ENCODE measurements at regions not wholly inside any gene's neighbourhood (a gene's known extent, or its start where the extent isn't known, plus 50 kb on each side); places are given as distances from the start of the nearest gene placed in this dataset.
"Not testable (repeated sequence)": the region's sequence is repeated elsewhere in the genome, so short reads cannot be mapped to it uniquely, and the experiment has no call there.

DNA sequence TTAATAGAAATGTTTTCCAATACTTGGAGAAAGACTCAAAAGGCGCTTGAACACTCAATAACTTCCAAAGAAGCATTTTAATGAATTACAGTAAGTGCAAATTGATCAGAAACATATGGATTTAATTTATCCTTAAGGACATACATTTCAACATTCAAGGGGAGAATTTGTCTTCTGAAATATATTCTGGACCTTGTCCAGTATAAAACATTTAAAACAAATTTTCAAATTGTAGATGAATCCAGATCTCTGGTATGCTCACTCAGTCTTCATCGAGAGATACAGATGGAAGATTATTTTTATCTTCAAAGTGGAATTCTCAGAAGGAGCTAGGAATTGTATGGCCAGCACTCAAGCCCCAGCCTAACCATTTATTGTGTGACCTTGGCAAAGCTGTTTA is 310.4 kb downstream of the ZNF674 start:
- WGBS: 97% methylated on average over 2 of the region's 2 CpGs
- H3K4me3 ChIP-seq (ENCODE audit: low read length in 2 of 2): no peak overlapping the region
- no peak overlapping the region for H3K27ac ChIP-seq (ENCODE audit: low read depth in 1 of 2, low read length in 1 of 2)
- H3K36me3 ChIP-seq (ENCODE audit: control insufficient read depth in 2 of 2, insufficient read depth in 2 of 2, low read length in 1 of 2): no peaks in the 10 kb centered on the region
- no peaks in the 10 kb centered on the region for H3K9me3 ChIP-seq (ENCODE audit: control insufficient read depth in 2 of 2, insufficient read depth in 1 of 2, low read length in 1 of 2)
- no peak for DNase-seq (ENCODE audit: low read depth in 6 of 9, low spot score in 9 of 9)
- H3K27me3 ChIP-seq (ENCODE audit: control insufficient read depth in 2 of 2, insufficient read depth in 1 of 2, low read length in 1 of 2): no peaks in the 10 kb centered on the region
- no peaks in the 10 kb centered on the region for H3K4me1 ChIP-seq (ENCODE audit: control insufficient read depth in 2 of 2, insufficient read depth in 2 of 2, low read length in 2 of 2)

DNA sequence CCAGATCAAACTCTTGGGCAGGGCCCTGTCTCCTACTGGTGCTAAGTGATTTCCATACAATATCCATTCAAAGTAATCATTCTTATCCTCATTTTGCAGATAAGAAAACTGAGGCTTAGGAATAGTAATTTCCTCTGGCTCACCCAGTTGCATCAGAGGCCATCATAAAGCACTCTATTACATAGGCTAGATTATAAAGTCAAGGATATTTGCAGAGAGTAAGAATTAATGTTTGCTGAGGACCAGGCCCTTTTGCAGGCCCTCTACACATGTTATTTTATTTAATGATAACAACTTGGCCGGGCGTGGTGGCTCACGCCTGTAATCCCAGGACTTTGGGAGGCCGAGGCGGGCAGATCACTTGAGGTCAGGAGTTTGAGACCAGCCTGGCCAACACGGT is 316.8 kb downstream of the ZNF674 start:
- Histone ChIP-seq H3K27ac (ENCODE audit: low read depth in 1 of 2, low read length in 1 of 2) (no peak overlapping the region), H3K4me3 (ENCODE audit: low read length in 2 of 2) (no peak overlapping the region), H3K27me3 (ENCODE audit: control insufficient read depth in 2 of 2, insufficient read depth in 1 of 2, low read length in 1 of 2) (no peaks in the 10 kb centered on the region), H3K9me3 (ENCODE audit: control insufficient read depth in 2 of 2, insufficient read depth in 1 of 2, low read length in 1 of 2) (no peaks in the 10 kb centered on the region), H3K4me1 (ENCODE audit: control insufficient read depth in 2 of 2, insufficient read depth in 2 of 2, low read length in 2 of 2) (no peaks in the 10 kb centered on the region), H3K36me3 (ENCODE audit: control insufficient read depth in 2 of 2, insufficient read depth in 2 of 2, low read length in 1 of 2) (no peaks in the 10 kb centered on the region)
- 99% methylated on average over 6 of the region's 6 CpGs for WGBS
- no peak for DNase-seq (ENCODE audit: low read depth in 6 of 9, low spot score in 9 of 9)

DNA sequence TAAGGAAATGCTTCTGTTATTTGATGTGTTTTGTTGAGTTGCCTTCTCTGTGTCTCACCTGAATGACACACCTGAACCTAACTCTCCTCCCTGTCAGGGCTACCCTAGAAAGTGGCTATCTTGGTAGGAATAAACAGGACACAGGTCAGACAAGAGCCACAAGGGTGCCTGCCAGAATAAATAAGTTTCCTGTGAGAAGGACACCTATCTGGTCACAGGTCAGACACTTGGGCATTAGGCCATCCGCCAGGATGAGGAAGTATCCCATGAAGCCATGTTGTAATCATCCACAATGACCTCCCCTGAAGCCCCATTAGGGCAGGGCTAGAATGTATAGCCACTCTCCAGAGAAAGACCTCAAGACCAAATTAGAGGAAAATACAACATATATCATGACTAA is 318.8 kb downstream of the ZNF674 start:
- Histone ChIP-seq H3K27me3 (ENCODE audit: control insufficient read depth in 2 of 2, insufficient read depth in 1 of 2, low read length in 1 of 2) (no peaks in the 10 kb centered on the region), H3K36me3 (ENCODE audit: control insufficient read depth in 2 of 2, insufficient read depth in 2 of 2, low read length in 1 of 2) (no peaks in the 10 kb centered on the region), H3K27ac (ENCODE audit: low read depth in 1 of 2, low read length in 1 of 2) (no peak overlapping the region), H3K4me3 (ENCODE audit: low read length in 2 of 2) (no peak overlapping the region), H3K9me3 (ENCODE audit: control insufficient read depth in 2 of 2, insufficient read depth in 1 of 2, low read length in 1 of 2) (no peaks in the 10 kb centered on the region), H3K4me1 (ENCODE audit: control insufficient read depth in 2 of 2, insufficient read depth in 2 of 2, low read length in 2 of 2) (no peaks in the 10 kb centered on the region)
- WGBS: 100% methylated on average over 1 of the region's 1 CpG
- DNase-seq (ENCODE audit: low read depth in 6 of 9, low spot score in 9 of 9): no peak

DNA sequence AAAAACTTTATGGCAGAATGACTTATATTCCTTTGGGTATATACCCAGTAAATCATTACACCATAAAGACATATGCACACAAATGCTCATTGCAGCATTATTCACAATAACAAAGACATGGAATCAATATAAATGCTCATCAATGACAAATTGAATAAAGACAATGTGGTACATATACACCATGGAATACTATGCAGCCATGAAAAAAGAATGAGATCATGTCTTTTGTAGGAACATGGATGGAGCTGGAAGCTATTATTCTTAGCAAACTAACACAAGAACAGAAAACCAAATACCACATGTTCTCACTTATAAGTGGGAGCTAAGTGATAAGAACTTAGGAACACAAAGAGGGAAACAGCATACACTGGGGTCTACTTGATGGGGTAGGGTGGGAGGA is 321.7 kb downstream of the ZNF674 start:
- not testable (repeated sequence) for DNase-seq (ENCODE audit: low read depth in 6 of 9, low spot score in 9 of 9); H3K4me1 ChIP-seq (ENCODE audit: control insufficient read depth in 2 of 2, insufficient read depth in 2 of 2, low read length in 2 of 2); H3K27ac ChIP-seq (ENCODE audit: low read depth in 1 of 2, low read length in 1 of 2); H3K36me3 ChIP-seq (ENCODE audit: control insufficient read depth in 2 of 2, insufficient read depth in 2 of 2, low read length in 1 of 2); H3K27me3 ChIP-seq (ENCODE audit: control insufficient read depth in 2 of 2, insufficient read depth in 1 of 2, low read length in 1 of 2); H3K9me3 ChIP-seq (ENCODE audit: control insufficient read depth in 2 of 2, insufficient read depth in 1 of 2, low read length in 1 of 2); H3K4me3 ChIP-seq (ENCODE audit: low read length in 2 of 2)

DNA sequence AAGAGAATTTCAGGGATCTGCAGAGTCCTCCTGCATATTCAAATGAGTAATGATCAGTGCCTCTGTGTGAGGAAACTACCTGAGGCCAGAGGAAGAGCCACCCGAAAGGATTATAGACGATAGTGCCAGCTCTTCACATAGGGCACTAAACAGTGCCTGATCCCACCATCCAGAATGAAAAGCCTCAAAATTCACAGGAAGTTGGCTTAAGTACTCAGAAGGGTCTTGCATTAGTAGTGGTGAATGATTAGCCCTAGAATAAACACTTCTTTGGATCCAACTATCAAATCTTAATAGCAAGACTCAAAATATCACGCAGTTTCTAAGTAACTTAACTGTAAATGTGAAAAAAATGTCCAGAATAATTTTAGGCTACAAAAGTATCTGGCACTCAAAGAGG is 324.4 kb downstream of the ZNF674 start:
- H3K4me3 ChIP-seq (ENCODE audit: low read length in 2 of 2): no peak overlapping the region
- H3K4me1 ChIP-seq (ENCODE audit: control insufficient read depth in 2 of 2, insufficient read depth in 2 of 2, low read length in 2 of 2): no peaks in the 10 kb centered on the region
- no peak overlapping the region for H3K27ac ChIP-seq (ENCODE audit: low read depth in 1 of 2, low read length in 1 of 2)
- DNase-seq (ENCODE audit: low read depth in 6 of 9, low spot score in 9 of 9): no peak
- no peaks in the 10 kb centered on the region for H3K27me3 ChIP-seq (ENCODE audit: control insufficient read depth in 2 of 2, insufficient read depth in 1 of 2, low read length in 1 of 2)
- 98% methylated on average over 3 of the region's 3 CpGs for WGBS
- H3K9me3 ChIP-seq (ENCODE audit: control insufficient read depth in 2 of 2, insufficient read depth in 1 of 2, low read length in 1 of 2): no peaks in the 10 kb centered on the region
- no peaks in the 10 kb centered on the region for H3K36me3 ChIP-seq (ENCODE audit: control insufficient read depth in 2 of 2, insufficient read depth in 2 of 2, low read length in 1 of 2)

DNA sequence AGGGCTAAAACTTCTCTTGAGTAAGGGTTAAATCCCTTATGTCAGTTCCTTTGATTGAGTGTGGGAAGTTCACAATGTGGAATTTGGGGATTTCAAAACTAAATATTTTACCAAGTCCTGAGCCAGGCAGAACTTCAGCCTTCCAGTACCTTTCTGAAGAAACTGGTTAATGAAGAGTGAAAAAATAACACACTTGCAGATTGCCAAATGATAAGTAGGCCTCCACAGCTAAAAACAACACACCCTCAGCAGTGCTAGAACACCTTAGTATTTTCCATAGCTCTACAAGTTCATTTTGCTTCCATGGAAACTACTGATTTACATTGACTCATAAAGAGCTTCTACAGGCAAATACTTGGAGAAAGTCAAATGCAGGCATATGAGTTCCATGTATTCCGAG is 326.8 kb downstream of the ZNF674 start:
- no peaks in the 10 kb centered on the region for H3K27me3 ChIP-seq (ENCODE audit: control insufficient read depth in 2 of 2, insufficient read depth in 1 of 2, low read length in 1 of 2)
- no peak overlapping the region for H3K4me3 ChIP-seq (ENCODE audit: low read length in 2 of 2)
- no peaks in the 10 kb centered on the region for H3K9me3 ChIP-seq (ENCODE audit: control insufficient read depth in 2 of 2, insufficient read depth in 1 of 2, low read length in 1 of 2)
- WGBS: 100% methylated on average over 1 of the region's 1 CpG
- DNase-seq (ENCODE audit: low read depth in 6 of 9, low spot score in 9 of 9): no peak
- H3K27ac ChIP-seq (ENCODE audit: low read depth in 1 of 2, low read length in 1 of 2): no peak overlapping the region
- no peaks in the 10 kb centered on the region for H3K4me1 ChIP-seq (ENCODE audit: control insufficient read depth in 2 of 2, insufficient read depth in 2 of 2, low read length in 2 of 2)
- no peaks in the 10 kb centered on the region for H3K36me3 ChIP-seq (ENCODE audit: control insufficient read depth in 2 of 2, insufficient read depth in 2 of 2, low read length in 1 of 2)

DNA sequence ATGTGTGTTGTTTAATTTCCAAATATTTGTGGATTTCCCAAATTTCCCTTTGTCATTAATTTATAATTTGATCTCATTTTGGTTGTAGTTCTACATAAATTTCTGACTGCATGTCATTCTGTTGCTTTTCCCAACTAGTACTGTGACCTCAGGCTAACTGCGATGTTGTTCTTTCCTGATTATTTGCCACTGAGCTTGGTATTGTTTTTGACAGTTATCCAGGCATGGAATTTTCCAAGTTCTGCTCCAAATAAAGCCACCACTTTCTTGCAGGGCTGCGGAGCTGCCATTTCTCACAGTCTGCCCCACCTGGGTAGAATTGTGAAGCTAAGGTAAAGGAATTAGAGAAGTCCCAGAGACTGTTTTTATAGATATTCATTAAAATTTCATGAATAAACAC is 328.8 kb downstream of the ZNF674 start:
- no peaks in the 10 kb centered on the region for H3K36me3 ChIP-seq (ENCODE audit: control insufficient read depth in 2 of 2, insufficient read depth in 2 of 2, low read length in 1 of 2)
- H3K27ac ChIP-seq (ENCODE audit: low read depth in 1 of 2, low read length in 1 of 2): no peak overlapping the region
- no peaks in the 10 kb centered on the region for H3K4me1 ChIP-seq (ENCODE audit: control insufficient read depth in 2 of 2, insufficient read depth in 2 of 2, low read length in 2 of 2)
- no peaks in the 10 kb centered on the region for H3K9me3 ChIP-seq (ENCODE audit: control insufficient read depth in 2 of 2, insufficient read depth in 1 of 2, low read length in 1 of 2)
- no peaks in the 10 kb centered on the region for H3K27me3 ChIP-seq (ENCODE audit: control insufficient read depth in 2 of 2, insufficient read depth in 1 of 2, low read length in 1 of 2)
- no peak overlapping the region for H3K4me3 ChIP-seq (ENCODE audit: low read length in 2 of 2)
- no peak for DNase-seq (ENCODE audit: low read depth in 6 of 9, low spot score in 9 of 9)
- 96% methylated on average over 2 of the region's 2 CpGs for whole genome bisulfite sequencing

DNA sequence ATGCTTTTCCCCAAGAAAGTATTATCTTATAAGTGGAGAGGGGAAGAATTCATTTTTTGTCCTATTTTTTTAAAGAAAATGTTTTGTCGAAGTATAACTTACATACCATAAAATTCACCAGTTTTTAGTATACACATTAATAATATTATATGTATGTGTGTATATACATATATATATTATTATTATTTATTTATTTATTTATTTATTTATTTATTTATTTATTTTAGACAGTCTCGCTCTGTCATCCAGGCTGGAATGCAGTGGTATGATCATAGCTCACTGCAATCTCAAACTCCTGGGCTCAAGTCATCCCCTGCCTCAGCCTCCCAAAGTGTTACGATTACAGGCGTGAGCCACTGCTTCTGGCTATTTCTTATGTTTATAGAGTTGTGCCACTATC is 334.1 kb downstream of the ZNF674 start:
- WGBS: 98% methylated on average over 4 of the region's 4 CpGs
- no peak overlapping the region for H3K4me3 ChIP-seq (ENCODE audit: low read length in 2 of 2)
- H3K9me3 ChIP-seq (ENCODE audit: control insufficient read depth in 2 of 2, insufficient read depth in 1 of 2, low read length in 1 of 2): no peaks in the 10 kb centered on the region
- no peaks in the 10 kb centered on the region for H3K36me3 ChIP-seq (ENCODE audit: control insufficient read depth in 2 of 2, insufficient read depth in 2 of 2, low read length in 1 of 2)
- no peak for DNase-seq (ENCODE audit: low read depth in 6 of 9, low spot score in 9 of 9)
- H3K4me1 ChIP-seq (ENCODE audit: control insufficient read depth in 2 of 2, insufficient read depth in 2 of 2, low read length in 2 of 2): no peaks in the 10 kb centered on the region
- H3K27ac ChIP-seq (ENCODE audit: low read depth in 1 of 2, low read length in 1 of 2): no peak overlapping the region
- no peaks in the 10 kb centered on the region for H3K27me3 ChIP-seq (ENCODE audit: control insufficient read depth in 2 of 2, insufficient read depth in 1 of 2, low read length in 1 of 2)

DNA sequence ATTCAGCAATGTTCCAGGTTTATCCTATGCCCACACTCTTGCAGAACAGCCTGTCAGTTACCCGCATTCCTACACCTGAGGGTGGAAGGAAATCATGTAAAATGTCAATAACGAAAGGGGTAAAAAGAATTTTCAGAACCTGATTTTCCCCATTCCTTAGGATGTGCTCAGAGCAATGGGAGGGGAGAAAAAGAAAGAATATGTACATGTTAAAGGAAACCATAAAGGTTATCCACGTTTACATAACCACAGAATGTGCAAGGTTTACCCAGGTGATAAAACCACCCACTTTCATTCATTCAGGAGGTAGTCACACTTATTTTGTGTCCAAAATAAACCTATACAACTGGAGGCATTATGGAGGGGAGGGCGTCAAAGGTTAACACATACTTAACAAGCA is 335.5 kb downstream of the ZNF674 start:
- no peaks in the 10 kb centered on the region for H3K27me3 ChIP-seq (ENCODE audit: control insufficient read depth in 2 of 2, insufficient read depth in 1 of 2, low read length in 1 of 2)
- no peaks in the 10 kb centered on the region for H3K9me3 ChIP-seq (ENCODE audit: control insufficient read depth in 2 of 2, insufficient read depth in 1 of 2, low read length in 1 of 2)
- no peaks in the 10 kb centered on the region for H3K36me3 ChIP-seq (ENCODE audit: control insufficient read depth in 2 of 2, insufficient read depth in 2 of 2, low read length in 1 of 2)
- no peaks in the 10 kb centered on the region for H3K4me1 ChIP-seq (ENCODE audit: control insufficient read depth in 2 of 2, insufficient read depth in 2 of 2, low read length in 2 of 2)
- DNase-seq (ENCODE audit: low read depth in 6 of 9, low spot score in 9 of 9): no peak
- no peak overlapping the region for H3K4me3 ChIP-seq (ENCODE audit: low read length in 2 of 2)
- WGBS: 66% methylated on average over 4 of the region's 4 CpGs
- H3K27ac ChIP-seq (ENCODE audit: low read depth in 1 of 2, low read length in 1 of 2): no peak overlapping the region

DNA sequence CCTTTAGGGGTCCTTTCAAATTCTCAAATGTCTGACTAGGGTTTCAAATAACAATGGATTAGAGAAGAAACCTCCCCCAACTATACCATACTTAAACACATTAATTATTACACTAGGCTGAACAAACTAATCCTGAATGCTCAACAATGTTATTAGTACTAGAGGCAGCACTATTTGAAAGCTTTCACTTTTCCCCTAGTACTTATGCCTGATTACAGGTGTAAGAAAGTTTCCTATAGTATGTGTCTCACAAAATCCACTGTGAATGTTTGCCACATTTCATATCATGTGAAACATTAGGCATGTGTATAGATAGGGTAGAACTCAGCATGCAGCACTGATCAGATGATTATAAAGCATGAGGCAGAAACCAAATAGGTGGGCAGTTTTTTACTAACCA is 336.2 kb downstream of the ZNF674 start:
- Histone ChIP-seq H3K27ac (ENCODE audit: low read depth in 1 of 2, low read length in 1 of 2) (no peak overlapping the region), H3K4me3 (ENCODE audit: low read length in 2 of 2) (no peak overlapping the region)
- DNase-seq (ENCODE audit: low read depth in 6 of 9, low spot score in 9 of 9): no peak

More for the DNA sequence above, 336.2 kb downstream of the ZNF674 start:
- no peaks in the 10 kb centered on the region for H3K27me3 ChIP-seq (ENCODE audit: control insufficient read depth in 2 of 2, insufficient read depth in 1 of 2, low read length in 1 of 2)
- H3K36me3 ChIP-seq (ENCODE audit: control insufficient read depth in 2 of 2, insufficient read depth in 2 of 2, low read length in 1 of 2): no peaks in the 10 kb centered on the region
- no peaks in the 10 kb centered on the region for H3K9me3 ChIP-seq (ENCODE audit: control insufficient read depth in 2 of 2, insufficient read depth in 1 of 2, low read length in 1 of 2)
- H3K4me1 ChIP-seq (ENCODE audit: control insufficient read depth in 2 of 2, insufficient read depth in 2 of 2, low read length in 2 of 2): no peaks in the 10 kb centered on the region

Measured in thymus (tissue), 11 donors.